Cardiac muscle cell (in vitro differentiated cells and primary cell): ENCODE measurements at regions not wholly inside any gene's neighbourhood (a gene's known extent, or its start where the extent isn't known, plus 50 kb on each side); places are given as distances from the start of the nearest gene placed in this dataset.

Experiments used
- DNase-seq, 2 donors: peaks; one replicate each; pipeline versions ENCODE4 v3.0.0 to v3.0.0-alpha.2; 2010 to 2017; ENCODE audit warnings: low read depth in 1 of 2, low spot score in 1 of 2
- H3K27ac ChIP-seq: fragments of 200-600 bp; sonication (generic); 2 replicates; pipeline ENCODE4 v1.5.1; 2016
- H3K27me3 ChIP-seq: fragments of 200-600 bp; sonication (generic); 2 replicates; pipeline ENCODE4 v1.6.0; 2016; ENCODE audit warnings: control low read depth
- H3K36me3 ChIP-seq: fragments of 200-600 bp; sonication (generic); 2 replicates; pipeline ENCODE4 v1.5.1; 2016; ENCODE audit warnings: control low read depth
- H3K4me1 ChIP-seq: fragments of 200-600 bp; sonication (generic); 2 replicates; pipeline ENCODE4 v1.8.1; 2017; ENCODE audit warnings: low read depth, mild to moderate bottlenecking, mixed run types
- H3K4me3 ChIP-seq: fragments of 200-600 bp; sonication (generic); 2 replicates; pipeline ENCODE4 v1.5.1; 2016; ENCODE audit warnings: mild to moderate bottlenecking
- H3K9me3 ChIP-seq: fragments of 200-600 bp; sonication (generic); 2 replicates; pipeline ENCODE4 v1.5.1; 2017; ENCODE audit warnings: low read depth, mild to moderate bottlenecking, control low read depth
- CTCF ChIP-seq: IDR thresholded peaks from 2 replicates; pipeline ENCODE4 v1.5.1; 2012; ENCODE audit warnings: low read depth, mild to moderate bottlenecking, low read length

- DNase-seq: no peak
- Histone ChIP-seq H3K27ac (no peak overlapping the region), H3K9me3 (no peaks in the 10 kb centered on the region), H3K4me1 (no peaks in the 10 kb centered on the region), H3K4me3 (no peak overlapping the region), H3K36me3 (no peaks in the 10 kb centered on the region), H3K27me3 (no peaks in the 10 kb centered on the region)
- TF ChIP-seq CTCF: no peak
These were observed 616.5 kb downstream of the SMARCA1 start for GRCh38 chrX:128906753-128907152.

- H3K4me1 ChIP-seq: no peaks in the 10 kb centered on the region
- H3K4me3 ChIP-seq: no peak overlapping the region
- no peak for DNase-seq
- H3K27ac ChIP-seq: no peak overlapping the region
- no peaks in the 10 kb centered on the region for H3K27me3 ChIP-seq
- no peaks in the 10 kb centered on the region for H3K36me3 ChIP-seq
- H3K9me3 ChIP-seq: no peaks in the 10 kb centered on the region
- TF ChIP-seq CTCF: no peak
These were observed 622.3 kb downstream of the SMARCA1 start for GRCh38 chrX:128901018-128901417.

DNA sequence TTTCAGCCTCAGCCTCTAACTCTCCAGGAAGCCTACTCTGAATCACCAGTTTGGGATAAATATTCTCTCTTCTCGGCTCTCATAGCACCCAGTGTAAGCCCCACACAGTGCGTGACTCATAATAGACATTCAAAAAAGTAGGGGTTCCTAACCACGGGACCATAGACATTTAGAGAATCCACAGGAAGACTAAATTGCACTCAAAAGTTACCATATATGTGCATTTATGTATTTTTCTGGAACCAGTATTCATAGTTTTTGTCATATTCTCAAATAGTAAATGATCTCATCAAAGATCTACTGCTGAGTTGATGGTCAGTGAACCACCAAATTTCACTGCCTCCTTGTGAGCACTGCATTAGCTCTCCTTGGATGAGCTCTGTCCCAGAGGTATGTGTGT, 625.7 kb downstream of the SMARCA1 start:
- Histone ChIP-seq H3K4me1 (no peaks in the 10 kb centered on the region), H3K27me3 (no peaks in the 10 kb centered on the region), H3K27ac (no peak overlapping the region), H3K9me3 (no peaks in the 10 kb centered on the region), H3K4me3 (no peak overlapping the region), H3K36me3 (no peaks in the 10 kb centered on the region)
- DNase-seq: no peak
- TF ChIP-seq CTCF: no peak

GRCh38 chrX:128891554-128891953, 631.7 kb downstream of the SMARCA1 start:
- no peaks in the 10 kb centered on the region for H3K27me3 ChIP-seq
- H3K9me3 ChIP-seq: no peaks in the 10 kb centered on the region
- H3K4me1 ChIP-seq: no peaks in the 10 kb centered on the region
- no peaks in the 10 kb centered on the region for H3K36me3 ChIP-seq
- no peak for DNase-seq
- TF ChIP-seq CTCF: no peak
- H3K27ac ChIP-seq: no peak overlapping the region
- no peak overlapping the region for H3K4me3 ChIP-seq

- no peak overlapping the region for H3K27ac ChIP-seq
These were observed 638.9 kb downstream of the SMARCA1 start for GRCh38 chrX:128884430-128884829.

More at GRCh38 chrX:128884430-128884829, 638.9 kb downstream of the SMARCA1 start:
- Histone ChIP-seq H3K9me3 (no peaks in the 10 kb centered on the region), H3K4me3 (no peak overlapping the region), H3K4me1 (no peaks in the 10 kb centered on the region), H3K27me3 (no peaks in the 10 kb centered on the region), H3K36me3 (no peaks in the 10 kb centered on the region)
- no peak for TF ChIP-seq CTCF
- DNase-seq: no peak
